Right lobe of liver (tissue), 6 donors: ENCODE measurements at regions not wholly inside any gene's neighbourhood (a gene's known extent, or its start where the extent isn't known, plus 50 kb on each side); places are given as distances from the start of the nearest gene placed in this dataset.
A peak's percentile ranks its signal among the peaks of the same experiment; 100 is the strongest.

ENCODE experiments used
- ATAC-seq, 4 donors: fragments of 200-7000 bp; cut with Tn5 transposase; one replicate each; pipeline ENCODE4 v1.9.1; 2020; ENCODE audit warnings: mild to moderate bottlenecking in 4 of 4, moderate library complexity in 4 of 4
- DNase-seq, 3 donors: peaks; one replicate each; pipeline ENCODE4 v3.0.0-alpha.2; 2020
- H3K27ac ChIP-seq, 3 donors: fragments of 200-600 bp; one replicate each; pipeline ENCODE4 v1.8.0; 2022
- H3K27me3 ChIP-seq, 2 donors: fragments of 200-600 bp; one replicate each; pipeline ENCODE4 v1.8.0; 2022
- H3K36me3 ChIP-seq, 4 donors: fragments of 200-600 bp; sonication (generic) in 1 of 4; one replicate each; pipeline versions ENCODE4 v1.5.1 to v1.8.0; 2017 to 2022; ENCODE audit warnings: control low read depth in 1 of 4
- H3K4me1 ChIP-seq, 4 donors: fragments of 200-600 bp; sonication (generic) in 1 of 4; one replicate each; pipeline versions ENCODE4 v1.5.1 to v1.8.0; 2017 to 2022; ENCODE audit warnings: control low read depth in 1 of 4
- H3K4me3 ChIP-seq, 3 donors: fragments of 200-600 bp; one replicate each; pipeline ENCODE4 v1.8.0; 2022
- H3K9me3 ChIP-seq, 4 donors: fragments of 200-600 bp; sonication (generic) in 1 of 4; one replicate each; pipeline versions ENCODE4 v1.5.1 to v1.8.0; 2017 to 2022; ENCODE audit warnings: control low read depth in 1 of 4
- CTCF ChIP-seq, 4 donors: fragments of 200-600 bp in 3 of 4; fragments of 450-650 bp in 1 of 4; IDR thresholded peaks; one replicate each; pipeline versions ENCODE4 v1.5.1 to v1.8.0; 2016 to 2022; ENCODE audit warnings: antibody characterized with exemption in 4 of 4, mild to moderate bottlenecking in 2 of 4
- POLR2A ChIP-seq: fragments of 450-650 bp; IDR thresholded peaks from one replicate; pipeline ENCODE4 v1.6.1; 2017; ENCODE audit warnings: antibody characterized with exemption, mild to moderate bottlenecking
- WGBS: methylation state at CpG from one replicate; pipeline ENCODE4 v1.1.6; 2018; ENCODE audit warnings: low coverage, low lambda C conversion rate; ENCODE audit not compliant: insufficient coverage; ENCODE audit errors: missing lambda C conversion rate; 5-methylcytosine and 5-hydroxymethylcytosine counted together
- intact Hi-C, 2 donors: fragments of 100-400 bp; cut with DNase I; formaldehyde crosslinking; loops; one replicate each; pipeline versions ENCODE4 v1.11.2 to v1.14.1; 2022
- donor health status: DM: no; HTN: yes; CAD: no.
- donor health status: DM: no; HTN: no; CAD: no.
- donor health status: DM: no; HTN: no; CAD: no.
- donor health status: DM: no; HTN: yes; CAD: no.
- donor health status: DM: no; HTN: yes; CAD: no.

DNA sequence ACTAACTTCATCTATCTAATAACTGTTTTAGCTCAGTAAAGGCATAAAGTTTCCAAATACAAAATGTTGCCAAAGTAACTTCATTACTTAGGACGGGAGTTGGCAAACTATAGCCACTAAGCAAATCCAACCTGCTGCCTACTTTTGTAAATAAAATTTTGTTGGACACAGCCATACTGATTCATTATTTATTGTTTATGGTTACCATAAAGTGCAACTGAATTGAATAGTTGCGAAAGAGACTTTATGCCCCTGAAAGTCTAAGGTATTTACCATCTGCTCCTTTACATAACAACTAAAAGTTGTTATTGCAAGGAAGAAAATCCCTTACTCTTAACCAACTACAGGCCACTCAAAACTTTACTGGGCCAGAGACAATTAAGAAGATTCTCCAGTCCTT, 256.7 kb upstream of the RBBP8 start:
- H3K4me3 ChIP-seq, result no peak overlapping the region
- no peaks in the 10 kb centered on the region for H3K27me3 ChIP-seq
- 83% methylated on average over 2 of the region's 2 CpGs for WGBS
- no peaks in the 10 kb centered on the region for H3K36me3 ChIP-seq
- no peaks in the 10 kb centered on the region for H3K4me1 ChIP-seq
- ATAC-seq (peak in 1 of 4 donors; percentile 24), DNase-seq (no peak)
- H3K27ac ChIP-seq, result no peak overlapping the region
- intact Hi-C loops, result no loop called here
- H3K9me3 ChIP-seq, result no peaks in the 10 kb centered on the region
- no peak for TF ChIP-seq POLR2A
- TF ChIP-seq CTCF (IDR thresholded peaks at IDR 0.05), result no peak

DNA sequence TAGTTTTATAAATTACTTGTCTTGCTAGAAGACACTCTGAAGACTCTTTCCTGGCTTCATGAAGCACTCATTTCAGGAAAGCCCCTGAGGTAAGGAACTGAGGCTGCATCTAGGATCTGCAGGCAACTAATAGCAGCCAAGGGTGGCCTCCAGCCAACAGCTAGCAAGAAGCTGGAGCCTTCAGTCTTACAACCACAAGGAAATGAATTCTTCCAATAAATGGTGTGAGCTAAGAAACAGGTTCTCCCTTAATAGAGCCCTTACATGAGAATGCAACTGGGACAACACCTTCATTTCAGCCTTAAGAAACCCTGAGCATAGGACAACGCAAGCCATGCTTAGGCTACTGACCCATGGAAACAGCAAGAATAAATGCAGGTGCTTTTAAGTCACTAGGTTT, 254.6 kb upstream of the RBBP8 start:
- Histone ChIP-seq H3K27me3 (no peaks in the 10 kb centered on the region), H3K4me1 (peaks cover 0 to 12% (median 6%) of the 10 kb centered on the region in 4 donors), H3K36me3 (no peaks in the 10 kb centered on the region), H3K27ac (no peak overlapping the region), H3K9me3 (no peaks in the 10 kb centered on the region), H3K4me3 (no peak overlapping the region)
- ATAC-seq (no peak), DNase-seq (no peak)
- TF ChIP-seq POLR2A (no peak), CTCF (IDR thresholded peaks at IDR 0.05) (no peak)
- intact Hi-C loops, result no loop called here
- WGBS, result 80% methylated on average over 1 of the region's 1 CpG

GRCh38 chr18:22680944-22681343, 252.2 kb upstream of the RBBP8 start:
- TF ChIP-seq CTCF (IDR thresholded peaks at IDR 0.05) (no peak), POLR2A (no peak)
- intact Hi-C loops, result no loop called here
- DNase-seq (no peak), ATAC-seq (no peak)
- H3K4me1 ChIP-seq, result peaks cover 0 to 31% (median 11%) of the 10 kb centered on the region in 4 donors
- no peak overlapping the region for H3K4me3 ChIP-seq
- no peaks in the 10 kb centered on the region for H3K9me3 ChIP-seq
- no peak overlapping the region for H3K27ac ChIP-seq
- H3K27me3 ChIP-seq, result no peaks in the 10 kb centered on the region
- H3K36me3 ChIP-seq, result no peaks in the 10 kb centered on the region

DNA sequence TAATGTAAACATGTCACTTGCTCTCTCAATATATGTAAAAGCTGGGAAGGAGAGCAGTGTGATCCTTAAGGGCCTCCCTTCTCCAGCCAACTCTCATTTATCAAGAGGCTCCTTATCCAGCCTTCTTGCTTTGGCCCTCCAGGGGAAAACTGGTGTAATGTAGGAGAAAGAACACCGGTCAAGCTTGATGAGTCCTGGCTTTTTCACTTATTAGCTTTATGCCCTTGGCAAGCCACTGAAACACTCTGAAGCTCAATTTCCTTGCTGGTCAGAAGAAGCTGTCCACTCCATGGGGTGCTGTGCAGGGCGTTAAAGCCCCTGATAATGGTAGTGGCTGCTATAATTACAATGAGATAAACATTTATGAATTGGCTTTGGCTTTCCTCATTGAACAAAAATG, 251.2 kb upstream of the RBBP8 start:
- 50% methylated on average over 2 of the region's 2 CpGs for WGBS
- intact Hi-C loops, result no loop called here

More for the DNA sequence above, 251.2 kb upstream of the RBBP8 start:
- Histone ChIP-seq H3K27ac (peak overlapping the region in 1 of 3 donors; percentile 93), H3K36me3 (no peaks in the 10 kb centered on the region), H3K27me3 (no peaks in the 10 kb centered on the region), H3K9me3 (no peaks in the 10 kb centered on the region), H3K4me3 (no peak overlapping the region), H3K4me1 (peaks cover 0 to 31% (median 11%) of the 10 kb centered on the region in 4 donors)
- DNase-seq (no peak), ATAC-seq (no peak)
- no peak for TF ChIP-seq POLR2A
- TF ChIP-seq CTCF (IDR thresholded peaks at IDR 0.05), result no peak
